Suprapubic skin (tissue), 4 donors: ENCODE measurements at regions not wholly inside any gene's neighbourhood (a gene's known extent, or its start where the extent isn't known, plus 50 kb on each side); places are given as distances from the start of the nearest gene placed in this dataset.

Experiments used
- CTCF ChIP-seq, 2 donors: fragments of 200-600 bp in 1 of 2; fragments of 450-650 bp in 1 of 2; sonication (generic) in 1 of 2; IDR thresholded peaks; one replicate each; pipeline ENCODE4 v1.5.1; 2016 to 2019; ENCODE audit warnings: antibody characterized with exemption in 2 of 2, mild to moderate bottlenecking in 1 of 2, moderate library complexity in 1 of 2
- POLR2A ChIP-seq, 2 donors: fragments of 450-650 bp; IDR thresholded peaks; one replicate each; pipeline ENCODE4 v1.6.1; 2017; ENCODE audit warnings: antibody characterized with exemption in 2 of 2, mild to moderate bottlenecking in 2 of 2, moderate library complexity in 2 of 2
- POLR2AphosphoS5 ChIP-seq, 3 donors: sonication (generic); formaldehyde crosslinking; IDR thresholded peaks; one replicate each; pipeline ENCODE4 v1.6.1; 2017; ENCODE audit warnings: antibody characterized with exemption in 3 of 3

DNA sequence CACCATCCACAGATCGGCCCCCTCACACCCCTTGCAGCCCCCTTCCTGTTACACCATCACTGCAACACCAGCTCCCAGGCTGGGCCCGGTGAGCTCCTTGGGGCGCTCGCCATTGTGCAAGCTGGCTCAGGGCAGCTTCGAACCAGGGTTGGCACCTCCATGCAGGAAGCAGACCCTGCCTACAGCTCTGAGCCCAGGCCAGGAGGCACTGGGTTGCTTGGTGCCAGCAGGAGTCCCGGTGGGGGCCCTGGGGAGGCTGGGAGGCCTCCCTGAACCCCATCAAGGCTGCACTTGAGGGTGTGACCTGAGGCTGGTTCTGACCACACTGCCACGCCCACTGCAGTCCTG is 417.1 kb downstream of the CTTN start:
- TF ChIP-seq POLR2A (IDR thresholded peaks at IDR 0.05), result no peak
- no peak for TF ChIP-seq POLR2AphosphoS5 (IDR thresholded peaks at IDR 0.05)
- TF ChIP-seq CTCF (IDR thresholded peaks at IDR 0.05), result no peak
